ENCODE measurements at regions not wholly inside any gene's neighbourhood (a gene's known extent, or its start where the extent isn't known, plus 50 kb on each side); places are given as distances from the start of the nearest gene placed in this dataset.

DNA sequence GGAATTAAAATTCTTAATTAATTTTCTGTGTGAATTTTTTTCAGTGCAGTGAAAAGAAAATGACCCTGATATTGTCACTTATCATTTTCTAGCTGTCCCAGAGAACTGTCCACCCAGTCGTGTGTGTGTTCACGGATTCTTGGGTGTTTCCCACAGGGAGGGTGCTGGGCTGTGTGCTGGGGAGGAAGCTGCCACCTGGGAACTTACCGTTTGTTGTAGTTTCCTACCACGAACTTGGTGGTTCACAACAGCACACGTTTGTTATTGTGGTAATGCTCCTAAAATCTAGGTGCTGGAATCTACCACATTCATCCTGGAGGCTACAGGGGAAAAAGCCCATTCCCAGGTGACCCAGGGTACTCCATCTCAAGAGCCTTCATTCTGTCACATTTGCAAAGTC, 276.1 kb downstream of the GLRX3 start:
- Mint-ChIP-seq H3K4me3 (no peak overlapping the region), H3K36me3 (no peaks in the 10 kb centered on the region), H3K27me3 (peaks cover 0 to 17% (median 9%) of the 10 kb centered on the region in 5 donors), H3K27ac (no peak overlapping the region), H3K4me1 (no peaks in the 10 kb centered on the region), H3K9me3 (peaks cover 0 to 11% (median 4%) of the 10 kb centered on the region in 11 donors)
- no peak for ATAC-seq
- H3K9me3 ChIP-seq (ENCODE audit: control insufficient read depth in 2 of 3, low read length in 3 of 3) = no peaks in the 10 kb centered on the region
- DNase-seq = no peak
- H3K36me3 ChIP-seq (ENCODE audit: control insufficient read depth in 2 of 3, insufficient read depth in 3 of 3, low read length in 3 of 3) = no peaks in the 10 kb centered on the region
- ChIA-PET CTCF (no interaction called here), POLR2A (no interaction called here)
- intact Hi-C loops (cut with micrococcal nuclease) = no loop called here
- no peak overlapping the region for H3K27ac ChIP-seq (ENCODE audit: low read depth, low read length)
- H3K4me1 ChIP-seq (ENCODE audit: control insufficient read depth in 2 of 2, insufficient read depth in 2 of 2, low read length in 2 of 2) = no peaks in the 10 kb centered on the region
- H3K27me3 ChIP-seq (ENCODE audit: control insufficient read depth in 2 of 2, insufficient read depth in 2 of 2, low read length in 2 of 2) = no peaks in the 10 kb centered on the region
- H3K4me3 ChIP-seq (ENCODE audit: low read length) = no peak overlapping the region

- POLR2A ChIA-PET = no interaction called here
- H3K4me3 ChIP-seq (ENCODE audit: low read length) = no peak overlapping the region
- DNase-seq (no peak), ATAC-seq (peak; percentile 18)
- peaks cover 0 to 25% (median 17%) of the 10 kb centered on the region in 5 donors for H3K27me3 Mint-ChIP-seq
- H3K9me3 ChIP-seq (ENCODE audit: control insufficient read depth in 2 of 3, low read length in 3 of 3) = no peaks in the 10 kb centered on the region
- no peaks in the 10 kb centered on the region for H3K27me3 ChIP-seq (ENCODE audit: control insufficient read depth in 2 of 2, insufficient read depth in 2 of 2, low read length in 2 of 2)
- H3K4me1 Mint-ChIP-seq = no peaks in the 10 kb centered on the region
- H3K36me3 Mint-ChIP-seq = no peaks in the 10 kb centered on the region
- H3K9me3 Mint-ChIP-seq = peaks cover 0 to 11% (median 6%) of the 10 kb centered on the region in 11 donors
- intact Hi-C loops (cut with micrococcal nuclease) = no loop called here
- no peak overlapping the region for H3K4me3 Mint-ChIP-seq
- H3K36me3 ChIP-seq (ENCODE audit: control insufficient read depth in 2 of 3, insufficient read depth in 3 of 3, low read length in 3 of 3) = no peaks in the 10 kb centered on the region
- no peak overlapping the region for H3K27ac ChIP-seq (ENCODE audit: low read depth, low read length)
- CTCF ChIA-PET = no interaction called here
- no peaks in the 10 kb centered on the region for H3K4me1 ChIP-seq (ENCODE audit: control insufficient read depth in 2 of 2, insufficient read depth in 2 of 2, low read length in 2 of 2)
- no peak overlapping the region for H3K27ac Mint-ChIP-seq
Measured at GRCh38 chr10:130416334-130417150, 280.4 kb downstream of the GLRX3 start.

GRCh38 chr10:130418731-130419130, 282.5 kb downstream of the GLRX3 start:
- no peak overlapping the region for H3K4me3 ChIP-seq (ENCODE audit: low read length)
- POLR2A ChIA-PET = no interaction called here
- H3K9me3 ChIP-seq (ENCODE audit: control insufficient read depth in 2 of 3, low read length in 3 of 3) = no peaks in the 10 kb centered on the region
- CTCF ChIA-PET = no interaction called here
- Mint-ChIP-seq H3K4me1 (no peaks in the 10 kb centered on the region), H3K36me3 (no peaks in the 10 kb centered on the region), H3K4me3 (no peak overlapping the region), H3K27ac (no peak overlapping the region), H3K9me3 (peaks cover 0 to 11% (median 6%) of the 10 kb centered on the region in 11 donors), H3K27me3 (peaks cover 2 to 35% (median 25%) of the 10 kb centered on the region in 5 donors)
- ATAC-seq (no peak), DNase-seq (no peak)
- intact Hi-C loops (cut with micrococcal nuclease) = no loop called here
- H3K27ac ChIP-seq (ENCODE audit: low read depth, low read length) = no peak overlapping the region
- H3K27me3 ChIP-seq (ENCODE audit: control insufficient read depth in 2 of 2, insufficient read depth in 2 of 2, low read length in 2 of 2) = no peaks in the 10 kb centered on the region
- no peaks in the 10 kb centered on the region for H3K36me3 ChIP-seq (ENCODE audit: control insufficient read depth in 2 of 3, insufficient read depth in 3 of 3, low read length in 3 of 3)
- H3K4me1 ChIP-seq (ENCODE audit: control insufficient read depth in 2 of 2, insufficient read depth in 2 of 2, low read length in 2 of 2) = no peaks in the 10 kb centered on the region

GRCh38 chr10:130421909-130422308, 285.7 kb downstream of the GLRX3 start:
- H3K9me3 Mint-ChIP-seq = peaks cover 0 to 8% (median 0%) of the 10 kb centered on the region in 11 donors
- intact Hi-C loops (cut with micrococcal nuclease) = no loop called here
- H3K27ac ChIP-seq (ENCODE audit: low read depth, low read length) = no peak overlapping the region
- no peaks in the 10 kb centered on the region for H3K36me3 ChIP-seq (ENCODE audit: control insufficient read depth in 2 of 3, insufficient read depth in 3 of 3, low read length in 3 of 3)
- no peak for DNase-seq
- H3K36me3 Mint-ChIP-seq = no peaks in the 10 kb centered on the region
- H3K27me3 Mint-ChIP-seq = peaks cover 0 to 25% (median 11%) of the 10 kb centered on the region in 5 donors
- no peaks in the 10 kb centered on the region for H3K9me3 ChIP-seq (ENCODE audit: control insufficient read depth in 2 of 3, low read length in 3 of 3)
- no peak overlapping the region for H3K4me3 Mint-ChIP-seq
- H3K4me3 ChIP-seq (ENCODE audit: low read length) = no peak overlapping the region
- no peaks in the 10 kb centered on the region for H3K4me1 Mint-ChIP-seq
- H3K27ac Mint-ChIP-seq = no peak overlapping the region
- H3K4me1 ChIP-seq (ENCODE audit: control insufficient read depth in 2 of 2, insufficient read depth in 2 of 2, low read length in 2 of 2) = no peaks in the 10 kb centered on the region
- H3K27me3 ChIP-seq (ENCODE audit: control insufficient read depth in 2 of 2, insufficient read depth in 2 of 2, low read length in 2 of 2) = no peaks in the 10 kb centered on the region
- CTCF ChIA-PET = no interaction called here
- POLR2A ChIA-PET = no interaction called here
- no peak for ATAC-seq

GRCh38 chr10:130422366-130423324, 286.5 kb downstream of the GLRX3 start:
- H3K4me3 Mint-ChIP-seq = no peak overlapping the region
- Histone ChIP-seq H3K4me3 (ENCODE audit: low read length) (no peak overlapping the region), H3K27me3 (ENCODE audit: control insufficient read depth in 2 of 2, insufficient read depth in 2 of 2, low read length in 2 of 2) (no peaks in the 10 kb centered on the region), H3K36me3 (ENCODE audit: control insufficient read depth in 2 of 3, insufficient read depth in 3 of 3, low read length in 3 of 3) (no peaks in the 10 kb centered on the region), H3K4me1 (ENCODE audit: control insufficient read depth in 2 of 2, insufficient read depth in 2 of 2, low read length in 2 of 2) (no peaks in the 10 kb centered on the region), H3K27ac (ENCODE audit: low read depth, low read length) (no peak overlapping the region), H3K9me3 (ENCODE audit: control insufficient read depth in 2 of 3, low read length in 3 of 3) (no peaks in the 10 kb centered on the region)
- no peaks in the 10 kb centered on the region for H3K36me3 Mint-ChIP-seq
- no peak for DNase-seq
- no peak for ATAC-seq
- peaks cover 0 to 25% (median 8%) of the 10 kb centered on the region in 5 donors for H3K27me3 Mint-ChIP-seq
- intact Hi-C loops (cut with micrococcal nuclease) = no loop called here
- CTCF ChIA-PET = no interaction called here
- no peak overlapping the region for H3K27ac Mint-ChIP-seq
- POLR2A ChIA-PET = no interaction called here
- no peaks in the 10 kb centered on the region for H3K4me1 Mint-ChIP-seq
- peaks cover 0 to 7% (median 0%) of the 10 kb centered on the region in 11 donors for H3K9me3 Mint-ChIP-seq

GRCh38 chr10:130423455-130424305, 287.5 kb downstream of the GLRX3 start:
- CTCF ChIA-PET = no interaction called here
- no peak overlapping the region for H3K4me3 ChIP-seq (ENCODE audit: low read length)
- peaks cover 0 to 7% (median 0%) of the 10 kb centered on the region in 11 donors for H3K9me3 Mint-ChIP-seq
- H3K4me1 Mint-ChIP-seq = no peaks in the 10 kb centered on the region
- no peak overlapping the region for H3K27ac ChIP-seq (ENCODE audit: low read depth, low read length)
- H3K4me1 ChIP-seq (ENCODE audit: control insufficient read depth in 2 of 2, insufficient read depth in 2 of 2, low read length in 2 of 2) = no peaks in the 10 kb centered on the region
- POLR2A ChIA-PET = no interaction called here
- H3K36me3 Mint-ChIP-seq = no peaks in the 10 kb centered on the region
- no peaks in the 10 kb centered on the region for H3K36me3 ChIP-seq (ENCODE audit: control insufficient read depth in 2 of 3, insufficient read depth in 3 of 3, low read length in 3 of 3)
- no peak overlapping the region for H3K27ac Mint-ChIP-seq
- DNase-seq (no peak), ATAC-seq (no peak)
- H3K27me3 ChIP-seq (ENCODE audit: control insufficient read depth in 2 of 2, insufficient read depth in 2 of 2, low read length in 2 of 2) = no peaks in the 10 kb centered on the region
- peaks cover 0 to 20% (median 8%) of the 10 kb centered on the region in 5 donors for H3K27me3 Mint-ChIP-seq
- no peaks in the 10 kb centered on the region for H3K9me3 ChIP-seq (ENCODE audit: control insufficient read depth in 2 of 3, low read length in 3 of 3)
- intact Hi-C loops (cut with micrococcal nuclease) = no loop called here
- no peak overlapping the region for H3K4me3 Mint-ChIP-seq
